Posterior cingulate gyrus (tissue), 11 donors: ENCODE measurements at regions not wholly inside any gene's neighbourhood (a gene's known extent, or its start where the extent isn't known, plus 50 kb on each side); places are given as distances from the start of the nearest gene placed in this dataset.

ENCODE experiments used
- DNase-seq, 10 donors: peaks; one replicate each; pipeline versions ENCODE4 v3.0.0 to v3.0.0-alpha.2; 2020 to 2021; ENCODE audit warnings: mixed read lengths in 3 of 10
- intact Hi-C: fragments of 100-400 bp; cut with DNase I; formaldehyde crosslinking; loops from one replicate; pipeline ENCODE4 v1.15.1; 2023

GRCh38 chr1:238177960-238178645 lies 287.4 kb upstream of the ZP4 start:
- intact Hi-C loops: no loop called here
- DNase-seq: no peak

GRCh38 chr1:238177351-238177750 lies 286.6 kb upstream of the ZP4 start:
- intact Hi-C loops: no loop called here
- DNase-seq: no peak

GRCh38 chr1:238176441-238176840 lies 285.7 kb upstream of the ZP4 start:
- intact Hi-C loops: no loop called here
- no peak for DNase-seq

GRCh38 chr1:238171985-238172384 lies 281.3 kb upstream of the ZP4 start:
- DNase-seq: no peak
- intact Hi-C loops: no loop called here

GRCh38 chr1:238161955-238162354 lies 271.2 kb upstream of the ZP4 start:
- no peak for DNase-seq
- intact Hi-C loops: no loop called here

GRCh38 chr1:238153939-238154338 lies 263.2 kb upstream of the ZP4 start:
- no peak for DNase-seq
- intact Hi-C loops: no loop called here

GRCh38 chr1:238153253-238153652 lies 262.5 kb upstream of the ZP4 start:
- DNase-seq: no peak
- intact Hi-C loops: no loop called here

GRCh38 chr1:238152119-238152518 lies 261.4 kb upstream of the ZP4 start:
- DNase-seq: no peak
- intact Hi-C loops: no loop called here

GRCh38 chr1:238143038-238143437 lies 252.3 kb upstream of the ZP4 start:
- intact Hi-C loops: no loop called here

GRCh38 chr1:238141353-238141752 lies 250.6 kb upstream of the ZP4 start:
- DNase-seq: no peak
- intact Hi-C loops: no loop called here

More at GRCh38 chr1:238143038-238143437, 252.3 kb upstream of the ZP4 start:
- DNase-seq: no peak

GRCh38 chr1:238139713-238140112 lies 249.0 kb upstream of the ZP4 start:
- intact Hi-C loops: no loop called here

GRCh38 chr1:238138059-238138626 lies 247.4 kb upstream of the ZP4 start:
- DNase-seq: no peak
- intact Hi-C loops: no loop called here

More at GRCh38 chr1:238139713-238140112, 249.0 kb upstream of the ZP4 start:
- DNase-seq: no peak

GRCh38 chr1:238135708-238136664 lies 245.3 kb upstream of the ZP4 start:
- no peak for DNase-seq
- intact Hi-C loops: no loop called here

GRCh38 chr1:238129677-238130076 lies 239.0 kb upstream of the ZP4 start:
- intact Hi-C loops: no loop called here
- no peak for DNase-seq

GRCh38 chr1:238123201-238123600 lies 232.5 kb upstream of the ZP4 start:
- intact Hi-C loops: no loop called here

GRCh38 chr1:238119861-238120260 lies 229.1 kb upstream of the ZP4 start:
- intact Hi-C loops: no loop called here
- DNase-seq: no peak

More at GRCh38 chr1:238123201-238123600, 232.5 kb upstream of the ZP4 start:
- no peak for DNase-seq

- no peak for DNase-seq
- intact Hi-C loops: no loop called here
Observed at GRCh38 chr1:238119060-238119459, 228.3 kb upstream of the ZP4 start.

- no peak for DNase-seq
- intact Hi-C loops: no loop called here
Observed at GRCh38 chr1:238115852-238116251, 225.1 kb upstream of the ZP4 start.

- no peak for DNase-seq
- intact Hi-C loops: no loop called here
Observed at GRCh38 chr1:238112952-238113621, 222.4 kb upstream of the ZP4 start.

- intact Hi-C loops: no loop called here
- DNase-seq: no peak
Observed at GRCh38 chr1:238111516-238111915, 220.8 kb upstream of the ZP4 start.

GRCh38 chr1:238111081-238111480 lies 220.4 kb upstream of the ZP4 start:
- intact Hi-C loops: no loop called here
- DNase-seq: no peak
